GM19035 (cell line): ENCODE measurements at regions not wholly inside any gene's neighbourhood (a gene's known extent, or its start where the extent isn't known, plus 50 kb on each side); places are given as distances from the start of the nearest gene placed in this dataset.
A peak's percentile ranks its signal among the peaks of the same experiment; 100 is the strongest.

Experiments
- ATAC-seq: cut with Tn5 transposase; IDR thresholded peaks from one replicate; pipeline ENCODE4 v1.9.1; 2021; ENCODE audit not compliant: unreplicated experiment

- ATAC-seq = no peak
Observed at GRCh38 chr3:194768586-194768985, 82.9 kb downstream of the FAM43A start.

GRCh38 chr3:194769020-194769643 lies 83.4 kb downstream of the FAM43A start:
- peak; percentile 98 for ATAC-seq

GRCh38 chr3:194772241-194773000 lies 86.7 kb downstream of the FAM43A start:
- ATAC-seq = no peak

- ATAC-seq = no peak
Observed at GRCh38 chr3:194773216-194773615, 87.5 kb downstream of the FAM43A start.

- no peak for ATAC-seq
Observed at GRCh38 chr3:194773771-194774455, 88.2 kb downstream of the FAM43A start.

- ATAC-seq = no peak
Observed at GRCh38 chr3:194775266-194775665, 89.6 kb downstream of the FAM43A start.

GRCh38 chr3:194775731-194776130 lies 90.0 kb downstream of the FAM43A start:
- no peak for ATAC-seq

- ATAC-seq = no peak
Observed at GRCh38 chr3:194777729-194778128, 92.0 kb downstream of the FAM43A start.

- ATAC-seq = no peak
Observed at GRCh38 chr3:194779729-194780224, 94.1 kb downstream of the FAM43A start.

GRCh38 chr3:194780706-194781105 lies 95.0 kb downstream of the FAM43A start:
- ATAC-seq = no peak

GRCh38 chr3:194781617-194782016 lies 95.9 kb downstream of the FAM43A start:
- no peak for ATAC-seq

GRCh38 chr3:194782698-194783404 lies 97.2 kb downstream of the FAM43A start:
- no peak for ATAC-seq

- ATAC-seq = no peak
Observed at GRCh38 chr3:194784361-194784760, 98.7 kb downstream of the FAM43A start.

GRCh38 chr3:194785315-194785714 lies 99.6 kb downstream of the FAM43A start:
- ATAC-seq = no peak

- no peak for ATAC-seq
Observed at GRCh38 chr3:194787072-194787471, 101.4 kb downstream of the FAM43A start.

- ATAC-seq = no peak
Observed at GRCh38 chr3:194787650-194788049, 102.0 kb downstream of the FAM43A start.

GRCh38 chr3:194792368-194792767 lies 106.7 kb downstream of the FAM43A start:
- ATAC-seq = no peak

- no peak for ATAC-seq
Observed at GRCh38 chr3:194797555-194798250, 112.0 kb downstream of the FAM43A start.

- ATAC-seq = no peak
Observed at GRCh38 chr3:194798486-194798885, 112.8 kb downstream of the FAM43A start.

GRCh38 chr3:194800002-194800401 lies 114.3 kb downstream of the FAM43A start:
- ATAC-seq = no peak
